Sciatic nerve (tissue), 2 donors: ENCODE measurements at regions not wholly inside any gene's neighbourhood (a gene's known extent, or its start where the extent isn't known, plus 50 kb on each side); places are given as distances from the start of the nearest gene placed in this dataset.

ENCODE experiments used
- ATAC-seq: fragments of 200-7000 bp; cut with Tn5 transposase; one replicate; pipeline ENCODE4 v1.9.1; 2020; ENCODE audit warnings: mild to moderate bottlenecking, moderate library complexity
- DNase-seq: peaks from one replicate; pipeline ENCODE4 v3.0.0-alpha.2; 2020; ENCODE audit warnings: low spot score
- intact Hi-C: fragments of 100-400 bp; cut with DNase I; formaldehyde crosslinking; loops from one replicate; pipeline ENCODE4 v1.14.2; 2022
- donor health status: DM: no; HTN: no; CAD: no.
- donor health status: DM: no; HTN: no; CAD: no.

- intact Hi-C loops = no loop called here
- ATAC-seq (no peak), DNase-seq (no peak)
These were observed 922.8 kb downstream of the QKI start for GRCh38 chr6:164337024-164337924.

- intact Hi-C loops = no loop called here
These were observed 921.9 kb downstream of the QKI start for GRCh38 chr6:164336455-164336854.

GRCh38 chr6:164331026-164331425 lies 916.5 kb downstream of the QKI start:
- no peak for ATAC-seq
- intact Hi-C loops = no loop called here
- DNase-seq = no peak

More at GRCh38 chr6:164336455-164336854, 921.9 kb downstream of the QKI start:
- ATAC-seq = no peak
- DNase-seq = no peak

GRCh38 chr6:164325168-164325567 lies 910.6 kb downstream of the QKI start:
- ATAC-seq (no peak), DNase-seq (no peak)
- intact Hi-C loops = no loop called here

GRCh38 chr6:164322533-164322932 lies 908.0 kb downstream of the QKI start:
- peak; percentile 96 for ATAC-seq
- no peak for DNase-seq
- intact Hi-C loops = no loop called here

- no peak for DNase-seq
- intact Hi-C loops = no loop called here
- no peak for ATAC-seq
These were observed 906.8 kb downstream of the QKI start for GRCh38 chr6:164321297-164321696.

GRCh38 chr6:164315376-164315775 lies 900.9 kb downstream of the QKI start:
- intact Hi-C loops = no loop called here
- DNase-seq = no peak
- no peak for ATAC-seq

GRCh38 chr6:164308339-164308738 lies 893.8 kb downstream of the QKI start:
- intact Hi-C loops = loop anchor here (10.0 kb wide), 1 partner anchor 604 kb away; no protein-coding TSS in a partner anchor
- no peak for ATAC-seq
- no peak for DNase-seq

- intact Hi-C loops = loop anchor here (10.0 kb wide), 1 partner anchor 599 kb away; no protein-coding TSS in a partner anchor
- DNase-seq (peak; percentile 65), ATAC-seq (peak; percentile 95)
These were observed 888.8 kb downstream of the QKI start for GRCh38 chr6:164303102-164303964.

- DNase-seq (no peak), ATAC-seq (no peak)
- intact Hi-C loops = no loop called here
These were observed 881.9 kb downstream of the QKI start for GRCh38 chr6:164296411-164296810.

- ATAC-seq (no peak), DNase-seq (no peak)
- intact Hi-C loops = no loop called here
These were observed 879.7 kb downstream of the QKI start for GRCh38 chr6:164294047-164294784.

GRCh38 chr6:164291224-164291623 lies 876.7 kb downstream of the QKI start:
- ATAC-seq (no peak), DNase-seq (no peak)
- intact Hi-C loops = no loop called here

- ATAC-seq (no peak), DNase-seq (no peak)
- intact Hi-C loops = no loop called here
These were observed 875.6 kb downstream of the QKI start for GRCh38 chr6:164290101-164290500.

GRCh38 chr6:164286011-164286410 lies 871.5 kb downstream of the QKI start:
- intact Hi-C loops = no loop called here
- no peak for DNase-seq
- no peak for ATAC-seq

- intact Hi-C loops = no loop called here
These were observed 869.1 kb downstream of the QKI start for GRCh38 chr6:164283574-164283973.

GRCh38 chr6:164276211-164276610 lies 861.7 kb downstream of the QKI start:
- DNase-seq = no peak
- intact Hi-C loops = no loop called here
- no peak for ATAC-seq

More at GRCh38 chr6:164283574-164283973, 869.1 kb downstream of the QKI start:
- ATAC-seq = no peak
- DNase-seq = no peak

- DNase-seq (no peak), ATAC-seq (no peak)
- intact Hi-C loops = no loop called here
These were observed 861.3 kb downstream of the QKI start for GRCh38 chr6:164275773-164276172.

GRCh38 chr6:164274493-164274892 lies 860.0 kb downstream of the QKI start:
- intact Hi-C loops = loop anchor here (1.0 kb wide), 1 partner anchor 20 kb away; no protein-coding TSS in a partner anchor
- DNase-seq (no peak), ATAC-seq (no peak)

GRCh38 chr6:164273491-164273890 lies 859.0 kb downstream of the QKI start:
- DNase-seq (no peak), ATAC-seq (no peak)
- intact Hi-C loops = no loop called here
